ENCODE measurements at regions not wholly inside any gene's neighbourhood (a gene's known extent, or its start where the extent isn't known, plus 50 kb on each side); places are given as distances from the start of the nearest gene placed in this dataset.

GRCh38 chr3:25291481-25291905 lies 136.6 kb upstream of the RARB start:
- TF ChIP-seq CTCF (conservative IDR thresholded peaks at IDR 0.05; ENCODE audit: low read depth, low read length): no peak
- no peak for TF ChIP-seq RAD21 (IDR thresholded peaks at IDR 0.05; ENCODE audit: low read length)
- no peak for TF ChIP-seq POLR2A (IDR thresholded peaks at IDR 0.05; ENCODE audit: low read depth, low read length)
- no peak for TF ChIP-seq CEBPB (IDR thresholded peaks at IDR 0.05; ENCODE audit: low read depth, low read length)
- TF ChIP-seq SMC3 (IDR thresholded peaks at IDR 0.05; ENCODE audit: low read depth, low read length): no peak
- no peak for TF ChIP-seq BHLHE40 (IDR thresholded peaks at IDR 0.05; ENCODE audit: low read depth, low read length)
- TF ChIP-seq FOS (IDR thresholded peaks at IDR 0.05; ENCODE audit: low read depth, low read length): no peak
- TF ChIP-seq MXI1 (IDR thresholded peaks at IDR 0.05; ENCODE audit: borderline replicate concordance, low read depth, low read length): no peak
